Activated CD8-positive, alpha-beta T cell treated with anti-CD3 and anti-CD28 coated beads for 36 hours (primary cell): ENCODE measurements at regions not wholly inside any gene's neighbourhood (a gene's known extent, or its start where the extent isn't known, plus 50 kb on each side); places are given as distances from the start of the nearest gene placed in this dataset.

ENCODE experiments used
- ATAC-seq: fragments of 200-7000 bp; cut with Tn5 transposase; one replicate; pipeline ENCODE4 v1.10.0; 2021; ENCODE audit warnings: mild to moderate bottlenecking, moderate library complexity
- CTCF ChIA-PET: fragments of 350-600 bp; sonication (Branson Sonifier 250); formaldehyde crosslinking; loops from one replicate; lab custom pipeline; 2021; ENCODE audit warnings: antibody characterized with exemption; lab: Charles Lee
- POLR2A ChIA-PET: fragments of 350-600 bp; sonication (Branson Sonifier 250); formaldehyde crosslinking; loops from one replicate; lab custom pipeline; 2021; ENCODE audit warnings: antibody characterized with exemption; lab: Charles Lee
- DNase-seq: peaks from one replicate; pipeline ENCODE4 v3.0.0-alpha.2; 2020
- H3K27ac Mint-ChIP-seq: one replicate; pipeline ENCODE4 v1.8.0; 2021; ENCODE audit warnings: mild to moderate bottlenecking, mixed read lengths
- H3K27me3 Mint-ChIP-seq: one replicate; pipeline ENCODE4 v1.8.0; 2021; ENCODE audit warnings: mixed read lengths
- H3K36me3 Mint-ChIP-seq: one replicate; pipeline ENCODE4 v1.8.0; 2021; ENCODE audit warnings: low read depth, mixed read lengths
- H3K4me1 Mint-ChIP-seq: one replicate; pipeline ENCODE4 v1.8.0; 2021; ENCODE audit warnings: low read depth, mixed read lengths
- H3K4me3 Mint-ChIP-seq: one replicate; pipeline ENCODE4 v1.8.0; 2021; ENCODE audit warnings: mild to moderate bottlenecking, moderate library complexity, mixed read lengths
- H3K9me3 Mint-ChIP-seq: one replicate; pipeline ENCODE4 v1.8.0; 2021; ENCODE audit warnings: mixed read lengths
- CTCF ChIP-seq: fragments of 200-600 bp; IDR thresholded peaks from one replicate; pipeline ENCODE4 v1.8.0; 2022; ENCODE audit warnings: antibody characterized with exemption, mild to moderate bottlenecking
- intact Hi-C: fragments of 100-400 bp; cut with micrococcal nuclease; formaldehyde crosslinking; loops from one replicate; pipeline ENCODE4 v1.10.0; 2022

- intact Hi-C loops, result no loop called here
- ATAC-seq (no peak), DNase-seq (no peak)
- Mint-ChIP-seq H3K9me3 (no peaks in the 10 kb centered on the region), H3K4me1 (no peaks in the 10 kb centered on the region), H3K27me3 (peaks cover 5% of the 10 kb centered on the region), H3K4me3 (no peak overlapping the region), H3K27ac (no peak overlapping the region), H3K36me3 (no peaks in the 10 kb centered on the region)
- ChIA-PET CTCF (interaction anchor here (1.0 kb wide), 1 partner anchor 152 kb away, joined by 3 read pairs; no protein-coding TSS in a partner anchor), POLR2A (no interaction called here)
- no peak for TF ChIP-seq CTCF
These were observed 138.3 kb downstream of the FOXL1 start for GRCh38 chr16:86716649-86717048.

DNA sequence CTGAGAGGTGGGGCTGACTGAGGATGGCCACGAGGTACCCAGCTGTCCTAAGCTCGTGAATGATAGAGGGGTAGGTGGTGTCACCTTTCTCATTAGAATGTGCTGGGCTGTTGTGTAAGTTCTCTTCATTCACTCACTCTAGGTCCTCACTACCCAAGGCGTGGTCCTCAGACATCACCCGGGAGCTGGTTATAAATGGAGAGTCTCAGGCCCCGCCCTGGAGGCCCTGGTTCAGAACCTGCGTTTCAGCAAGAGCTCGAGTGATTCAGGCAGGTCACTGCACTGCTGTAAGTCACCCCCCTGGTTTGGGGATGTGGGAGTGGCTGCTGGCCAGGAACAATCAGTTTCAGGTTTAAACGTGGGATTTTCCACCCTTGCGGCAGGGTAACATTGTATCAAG is 139.8 kb downstream of the FOXL1 start:
- POLR2A ChIA-PET, result no interaction called here
- Mint-ChIP-seq H3K4me3 (no peak overlapping the region), H3K4me1 (no peaks in the 10 kb centered on the region), H3K27me3 (peaks cover 5% of the 10 kb centered on the region), H3K9me3 (no peaks in the 10 kb centered on the region), H3K36me3 (no peaks in the 10 kb centered on the region), H3K27ac (no peak overlapping the region)
- no peak for TF ChIP-seq CTCF
- DNase-seq (peak; percentile 5), ATAC-seq (no peak)
- CTCF ChIA-PET, result no interaction called here
- intact Hi-C loops, result no loop called here

GRCh38 chr16:86722970-86723369 is 144.6 kb downstream of the FOXL1 start:
- no peak for TF ChIP-seq CTCF
- DNase-seq (no peak), ATAC-seq (no peak)
- Mint-ChIP-seq H3K27me3 (peaks cover 5% of the 10 kb centered on the region), H3K9me3 (no peaks in the 10 kb centered on the region), H3K4me1 (no peaks in the 10 kb centered on the region), H3K36me3 (no peaks in the 10 kb centered on the region), H3K27ac (no peak overlapping the region), H3K4me3 (no peak overlapping the region)
- ChIA-PET POLR2A (no interaction called here), CTCF (no interaction called here)
- intact Hi-C loops, result no loop called here

DNA sequence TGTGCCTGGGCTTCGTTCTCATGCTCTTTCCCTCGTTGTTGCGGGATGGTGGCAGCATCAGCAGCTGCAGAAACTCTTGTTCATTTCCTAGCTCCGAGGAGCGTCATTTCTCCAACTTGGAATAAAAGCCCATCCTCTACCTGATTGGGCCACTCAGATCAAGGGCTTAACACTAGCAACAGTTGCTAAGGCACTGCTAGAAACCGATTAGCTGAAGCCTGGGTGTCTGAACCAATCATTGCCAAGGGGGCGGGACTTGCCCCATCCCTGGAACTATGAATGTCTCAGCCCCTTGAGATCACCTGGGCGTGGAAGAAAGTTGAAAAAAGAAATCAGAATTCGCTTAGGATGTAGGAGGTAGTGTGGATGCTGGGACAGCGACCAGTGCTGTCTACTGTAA is 145.3 kb downstream of the FOXL1 start:
- CTCF ChIA-PET, result interaction anchor here (1.1 kb wide), 1 partner anchor 159 kb away, joined by 3 read pairs; no protein-coding TSS in a partner anchor
- H3K27ac Mint-ChIP-seq, result no peak overlapping the region
- ATAC-seq (no peak), DNase-seq (no peak)
- no peak overlapping the region for H3K4me3 Mint-ChIP-seq
- TF ChIP-seq CTCF, result no peak
- H3K36me3 Mint-ChIP-seq, result no peaks in the 10 kb centered on the region
- H3K4me1 Mint-ChIP-seq, result no peaks in the 10 kb centered on the region
- H3K27me3 Mint-ChIP-seq, result no peaks in the 10 kb centered on the region
- intact Hi-C loops, result no loop called here
- POLR2A ChIA-PET, result no interaction called here
- H3K9me3 Mint-ChIP-seq, result no peaks in the 10 kb centered on the region

DNA sequence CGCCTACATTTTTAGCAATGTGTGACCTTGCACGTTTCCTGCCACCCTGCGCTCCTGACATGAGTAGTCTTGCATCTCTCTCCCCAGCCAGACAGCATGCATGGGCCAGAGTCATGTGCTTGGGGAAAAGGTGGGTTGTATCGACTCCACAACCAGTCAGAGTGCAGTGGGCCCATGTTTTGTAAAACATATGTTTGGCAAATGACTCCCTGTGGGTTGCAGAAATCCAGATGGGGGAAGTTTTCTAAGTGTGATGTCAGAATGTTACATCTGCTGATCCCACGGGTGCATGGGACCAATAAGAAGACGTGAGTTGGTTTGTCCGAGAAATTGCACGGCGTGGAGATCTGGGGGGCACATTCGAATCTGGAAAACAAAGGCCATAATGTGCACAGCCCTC is 147.1 kb downstream of the FOXL1 start:
- Mint-ChIP-seq H3K27me3 (peaks cover 4% of the 10 kb centered on the region), H3K4me1 (no peaks in the 10 kb centered on the region), H3K4me3 (no peak overlapping the region), H3K27ac (no peak overlapping the region), H3K9me3 (no peaks in the 10 kb centered on the region), H3K36me3 (no peaks in the 10 kb centered on the region)
- intact Hi-C loops, result no loop called here
- no peak for TF ChIP-seq CTCF
- ATAC-seq, result no peak
- no peak for DNase-seq
- ChIA-PET POLR2A (no interaction called here), CTCF (no interaction called here)
